Keratinocyte (primary cell): ENCODE measurements at regions not wholly inside any gene's neighbourhood (a gene's known extent, or its start where the extent isn't known, plus 50 kb on each side); places are given as distances from the start of the nearest gene placed in this dataset.
"Not testable (repeated sequence)": the region's sequence is repeated elsewhere in the genome, so short reads cannot be mapped to it uniquely, and the experiment has no call there.

Experiments
- DNase-seq: peaks from one replicate; pipeline ENCODE4 v3.0.0-alpha.2; 2011; ENCODE audit warnings: low read depth, missing footprints, low spot score
- FAIRE-seq: peaks from 2 replicates; lab custom pipeline; 2011; peaks lifted over from hg19 to GRCh38; lab: Jason Lieb, UNC
- H2AFZ ChIP-seq: 2 replicates; pipeline ENCODE4 v1.6.0; 2012; ENCODE audit warnings: low read length, control low read depth, inconsistent platforms; ENCODE audit not compliant: control insufficient read depth
- H3K27ac ChIP-seq: 2 replicates; pipeline ENCODE4 v1.5.1; 2011; ENCODE audit warnings: low read length; ENCODE audit not compliant: control insufficient read depth, insufficient read depth
- H3K27me3 ChIP-seq: 3 replicates; pipeline ENCODE4 v1.6.0; 2011; ENCODE audit warnings: low read length; ENCODE audit not compliant: control insufficient read depth, insufficient read depth; ENCODE audit errors: extremely low read depth
- H3K36me3 ChIP-seq, 2 experiments: 2 replicates in 1 of 2; 3 replicates in 1 of 2; pipeline ENCODE4 v1.5.1; 2011; ENCODE audit warnings: low read length in 2 of 2, mild to moderate bottlenecking in 1 of 2; ENCODE audit not compliant: control insufficient read depth in 2 of 2, insufficient read depth in 2 of 2; ENCODE audit errors: extremely low read depth in 1 of 2
- H3K4me1 ChIP-seq: 3 replicates; pipeline ENCODE4 v1.5.1; 2011; ENCODE audit warnings: low read length; ENCODE audit not compliant: control insufficient read depth, insufficient read depth; ENCODE audit errors: extremely low read depth
- H3K4me2 ChIP-seq: 3 replicates; pipeline ENCODE4 v1.6.0; 2011; ENCODE audit warnings: low read depth, low read length; ENCODE audit not compliant: control insufficient read depth, insufficient read depth; ENCODE audit errors: extremely low read depth
- H3K4me3 ChIP-seq, 3 experiments: fragments of 200-600 bp in 1 of 3; sonication (generic) in 1 of 3; 2 replicates in 2 of 3; 3 replicates in 1 of 3; pipeline ENCODE4 v1.5.1; 2011 to 2016; ENCODE audit warnings: low read length in 3 of 3, mild to moderate bottlenecking in 3 of 3, control low read depth in 2 of 3, inconsistent platforms in 1 of 3, low read depth in 1 of 3, mixed read lengths in 1 of 3, mixed run types in 1 of 3, moderate library complexity in 1 of 3; ENCODE audit not compliant: control insufficient read depth in 2 of 3, insufficient read depth in 2 of 3; ENCODE audit errors: extremely low read depth in 1 of 3
- H3K79me2 ChIP-seq: 2 replicates; pipeline ENCODE4 v1.6.0; 2012; ENCODE audit warnings: low read length; ENCODE audit not compliant: control insufficient read depth, insufficient read depth
- H3K9ac ChIP-seq: 3 replicates; pipeline ENCODE4 v1.6.0; 2011; ENCODE audit warnings: low read length; ENCODE audit not compliant: control insufficient read depth, insufficient read depth; ENCODE audit errors: extremely low read depth
- H3K9me1 ChIP-seq: 3 replicates; pipeline ENCODE4 v1.6.0; 2011; ENCODE audit warnings: low read length; ENCODE audit not compliant: control insufficient read depth, insufficient read depth; ENCODE audit errors: extremely low read depth
- H3K9me3 ChIP-seq: 2 replicates; pipeline ENCODE4 v1.5.1; 2012; ENCODE audit warnings: low read depth, low read length; ENCODE audit not compliant: control insufficient read depth
- H4K20me1 ChIP-seq: 3 replicates; pipeline ENCODE4 v1.6.0; 2011; ENCODE audit warnings: low read length; ENCODE audit not compliant: control insufficient read depth, insufficient read depth; ENCODE audit errors: extremely low read depth
- EZH2 ChIP-seq: IDR thresholded peaks from one replicate; pipeline ENCODE4 v1.6.1; 2012; ENCODE audit warnings: inconsistent platforms, mild to moderate bottlenecking, low read length, moderate library complexity
- dilution Hi-C: fragments of 300-500 bp; cut with MboI; formaldehyde crosslinking; loops from one replicate; pipeline ENCODE4 v1.7.0; 2020; ENCODE audit warnings: low sequenced_read_pairs; ENCODE audit not compliant: extremely low pct_ligation_motif_present
- TF ChIP-seq, protein P1 (sequence below), 3 experiments: IDR thresholded peaks in 1 of 3; conservative IDR thresholded peaks in 1 of 3; optimal IDR thresholded peaks in 1 of 3; 2 replicates in 2 of 3; 3 replicates in 1 of 3; pipeline versions ENCODE3 to v1.5.1; 2011; ENCODE audit warnings: low read length in 3 of 3, mild to moderate bottlenecking in 3 of 3, moderate library complexity in 2 of 3, control low read depth in 1 of 3, inconsistent platforms in 1 of 3; ENCODE audit not compliant: insufficient read depth in 2 of 3; ENCODE audit errors: extremely low read depth in 1 of 3

DNA sequence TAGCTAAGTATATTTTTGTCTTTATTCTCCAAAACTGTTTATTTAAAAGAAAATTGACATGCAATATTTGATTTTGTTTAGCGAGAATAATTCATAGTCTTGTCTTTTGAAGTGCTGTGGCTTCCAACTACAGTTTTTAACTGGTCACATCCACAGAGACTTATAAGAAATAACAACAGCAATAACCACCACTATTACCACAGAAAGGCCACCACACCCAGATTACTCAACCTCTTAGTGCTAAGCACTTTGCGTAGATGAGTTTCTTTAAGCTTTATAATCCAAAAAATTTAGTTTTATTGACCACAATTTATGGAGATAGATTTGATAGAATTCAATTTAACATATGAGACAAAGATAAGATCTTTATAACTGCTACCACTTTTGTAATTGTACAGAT is 468.4 kb upstream of the UBE2E2 start:
- dilution Hi-C loops = no loop called here
- Histone ChIP-seq H3K4me2 (no peak overlapping the region), H3K4me1 (no peaks in the 10 kb centered on the region), H3K9ac (no peak overlapping the region), H3K36me3 (no peaks in the 10 kb centered on the region), H3K9me1 (no peaks in the 10 kb centered on the region), H3K27me3 (no peaks in the 10 kb centered on the region), H4K20me1 (no peaks in the 10 kb centered on the region), H3K79me2 (no peaks in the 10 kb centered on the region), H2AFZ (no peak overlapping the region), H3K4me3 (no peak overlapping the region), H3K27ac (no peak overlapping the region), H3K9me3 (no peaks in the 10 kb centered on the region)
- FAIRE-seq (no peak), DNase-seq (no peak)
- TF ChIP-seq, protein P1, sequence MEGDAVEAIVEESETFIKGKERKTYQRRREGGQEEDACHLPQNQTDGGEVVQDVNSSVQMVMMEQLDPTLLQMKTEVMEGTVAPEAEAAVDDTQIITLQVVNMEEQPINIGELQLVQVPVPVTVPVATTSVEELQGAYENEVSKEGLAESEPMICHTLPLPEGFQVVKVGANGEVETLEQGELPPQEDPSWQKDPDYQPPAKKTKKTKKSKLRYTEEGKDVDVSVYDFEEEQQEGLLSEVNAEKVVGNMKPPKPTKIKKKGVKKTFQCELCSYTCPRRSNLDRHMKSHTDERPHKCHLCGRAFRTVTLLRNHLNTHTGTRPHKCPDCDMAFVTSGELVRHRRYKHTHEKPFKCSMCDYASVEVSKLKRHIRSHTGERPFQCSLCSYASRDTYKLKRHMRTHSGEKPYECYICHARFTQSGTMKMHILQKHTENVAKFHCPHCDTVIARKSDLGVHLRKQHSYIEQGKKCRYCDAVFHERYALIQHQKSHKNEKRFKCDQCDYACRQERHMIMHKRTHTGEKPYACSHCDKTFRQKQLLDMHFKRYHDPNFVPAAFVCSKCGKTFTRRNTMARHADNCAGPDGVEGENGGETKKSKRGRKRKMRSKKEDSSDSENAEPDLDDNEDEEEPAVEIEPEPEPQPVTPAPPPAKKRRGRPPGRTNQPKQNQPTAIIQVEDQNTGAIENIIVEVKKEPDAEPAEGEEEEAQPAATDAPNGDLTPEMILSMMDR (optimal IDR thresholded peaks at IDR 0.05 in 1 of 3, IDR thresholded peaks at IDR 0.05 in 1 of 3, conservative IDR thresholded peaks at IDR 0.05 in 1 of 3; ENCODE audit: extremely low read depth in 1 of 3, insufficient read depth in 2 of 3, low read length in 3 of 3) = no peak

DNA sequence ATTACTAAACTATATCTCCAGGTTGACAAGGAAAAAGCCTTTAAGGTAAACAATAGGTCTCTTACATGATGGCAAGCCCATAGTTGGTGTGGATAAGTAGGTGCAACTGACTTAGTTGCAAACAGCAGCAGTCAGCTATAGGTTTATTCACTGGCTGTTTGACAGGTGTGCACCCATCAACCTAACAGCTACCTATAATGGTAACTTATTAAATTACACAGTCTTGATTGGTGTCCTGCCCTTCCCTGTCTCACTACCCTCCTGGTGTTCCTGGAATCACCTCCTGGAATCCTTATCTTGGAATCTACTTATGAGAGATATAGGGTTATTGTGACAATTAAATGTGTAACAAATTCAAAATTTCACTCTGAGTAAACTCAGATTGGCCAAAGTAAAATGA is 467.8 kb upstream of the UBE2E2 start:
- H3K27me3 ChIP-seq = no peaks in the 10 kb centered on the region
- H3K79me2 ChIP-seq = no peaks in the 10 kb centered on the region
- no peak overlapping the region for H3K27ac ChIP-seq
- H3K36me3 ChIP-seq = no peaks in the 10 kb centered on the region
- H3K9me1 ChIP-seq = no peaks in the 10 kb centered on the region
- no peak overlapping the region for H2AFZ ChIP-seq
- H3K4me3 ChIP-seq = no peak overlapping the region
- dilution Hi-C loops = no loop called here
- no peaks in the 10 kb centered on the region for H4K20me1 ChIP-seq
- H3K9ac ChIP-seq = no peak overlapping the region
- no peak for TF ChIP-seq EZH2
- TF ChIP-seq, protein P1 (optimal IDR thresholded peaks at IDR 0.05 in 1 of 3, IDR thresholded peaks at IDR 0.05 in 1 of 3, conservative IDR thresholded peaks at IDR 0.05 in 1 of 3; ENCODE audit: extremely low read depth in 1 of 3, insufficient read depth in 2 of 3, low read length in 3 of 3) = no peak
- no peak for FAIRE-seq
- no peaks in the 10 kb centered on the region for H3K9me3 ChIP-seq
- DNase-seq = no peak
- H3K4me2 ChIP-seq = no peak overlapping the region
- H3K4me1 ChIP-seq = no peaks in the 10 kb centered on the region

DNA sequence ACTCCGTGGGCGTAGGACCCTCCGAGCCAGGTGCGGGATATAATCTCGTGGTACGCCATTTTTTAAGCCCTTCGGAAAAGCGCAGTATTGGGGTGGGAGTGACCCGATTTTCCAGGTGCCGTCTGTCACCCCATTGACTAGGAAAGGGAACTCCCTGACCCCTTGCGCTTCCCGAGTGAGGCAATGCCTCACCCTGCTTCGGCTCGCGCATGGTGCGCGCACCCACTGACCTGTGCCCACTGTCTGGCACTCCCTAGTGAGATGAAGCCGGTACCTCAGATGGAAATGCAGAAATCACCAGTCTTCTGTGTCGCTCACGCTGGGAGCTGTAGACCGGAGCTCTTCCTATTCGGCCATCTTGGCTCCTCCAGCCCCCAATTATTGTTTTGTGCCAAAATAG is 459.7 kb upstream of the UBE2E2 start:
- H3K27me3 ChIP-seq, H3K79me2 ChIP-seq, H3K4me2 ChIP-seq, H3K27ac ChIP-seq, H3K36me3 ChIP-seq, H2AFZ ChIP-seq, DNase-seq, FAIRE-seq, H3K4me1 ChIP-seq, H3K9me3 ChIP-seq, H3K9ac ChIP-seq, H3K4me3 ChIP-seq, H4K20me1 ChIP-seq, H3K9me1 ChIP-seq, dilution Hi-C loops: not testable (repeated sequence)
